ENCODE measurements at regions not wholly inside any gene's neighbourhood (a gene's known extent, or its start where the extent isn't known, plus 50 kb on each side); places are given as distances from the start of the nearest gene placed in this dataset.

- no peak for DNase-seq (ENCODE audit: low spot score)
- in situ Hi-C loops (cut with MboI; ENCODE audit: low pct_unique_long_range_greater_than_20kb, low sequenced_read_pairs, unreplicated experiment) = no loop called here
- TF ChIP-seq CTCF (IDR thresholded peaks at IDR 0.05; ENCODE audit: extremely low read depth, insufficient read depth, missing control alignments) = no peak
Observed at GRCh38 chr11:134780486-134781147, 368.6 kb upstream of the B3GAT1 start.

GRCh38 chr11:134779179-134779578, 367.1 kb upstream of the B3GAT1 start:
- no peak for TF ChIP-seq CTCF (IDR thresholded peaks at IDR 0.05; ENCODE audit: extremely low read depth, insufficient read depth, missing control alignments)
- DNase-seq (ENCODE audit: low spot score) = no peak
- in situ Hi-C loops (cut with MboI; ENCODE audit: low pct_unique_long_range_greater_than_20kb, low sequenced_read_pairs, unreplicated experiment) = no loop called here

GRCh38 chr11:134768463-134768862, 356.4 kb upstream of the B3GAT1 start:
- in situ Hi-C loops (cut with MboI; ENCODE audit: low pct_unique_long_range_greater_than_20kb, low sequenced_read_pairs, unreplicated experiment) = no loop called here
- TF ChIP-seq CTCF (IDR thresholded peaks at IDR 0.05; ENCODE audit: extremely low read depth, insufficient read depth, missing control alignments) = no peak
- DNase-seq (ENCODE audit: low spot score) = no peak

GRCh38 chr11:134765565-134765964, 353.5 kb upstream of the B3GAT1 start:
- no peak for TF ChIP-seq CTCF (IDR thresholded peaks at IDR 0.05; ENCODE audit: extremely low read depth, insufficient read depth, missing control alignments)
- in situ Hi-C loops (cut with MboI; ENCODE audit: low pct_unique_long_range_greater_than_20kb, low sequenced_read_pairs, unreplicated experiment) = no loop called here
- DNase-seq (ENCODE audit: low spot score) = no peak

- no peak for DNase-seq (ENCODE audit: low spot score)
- in situ Hi-C loops (cut with MboI; ENCODE audit: low pct_unique_long_range_greater_than_20kb, low sequenced_read_pairs, unreplicated experiment) = no loop called here
- no peak for TF ChIP-seq CTCF (IDR thresholded peaks at IDR 0.05; ENCODE audit: extremely low read depth, insufficient read depth, missing control alignments)
Observed at GRCh38 chr11:134764966-134765365, 352.9 kb upstream of the B3GAT1 start.

- TF ChIP-seq CTCF (IDR thresholded peaks at IDR 0.05; ENCODE audit: extremely low read depth, insufficient read depth, missing control alignments) = no peak
- in situ Hi-C loops (cut with MboI; ENCODE audit: low pct_unique_long_range_greater_than_20kb, low sequenced_read_pairs, unreplicated experiment) = no loop called here
- no peak for DNase-seq (ENCODE audit: low spot score)
Observed at GRCh38 chr11:134764367-134764766, 352.3 kb upstream of the B3GAT1 start.

GRCh38 chr11:134763030-134763388, 351.0 kb upstream of the B3GAT1 start:
- DNase-seq (ENCODE audit: low spot score) = no peak
- in situ Hi-C loops (cut with MboI; ENCODE audit: low pct_unique_long_range_greater_than_20kb, low sequenced_read_pairs, unreplicated experiment) = no loop called here
- no peak for TF ChIP-seq CTCF (IDR thresholded peaks at IDR 0.05; ENCODE audit: extremely low read depth, insufficient read depth, missing control alignments)
